ENCODE measurements at regions not wholly inside any gene's neighbourhood (a gene's known extent, or its start where the extent isn't known, plus 50 kb on each side); places are given as distances from the start of the nearest gene placed in this dataset.

DNA sequence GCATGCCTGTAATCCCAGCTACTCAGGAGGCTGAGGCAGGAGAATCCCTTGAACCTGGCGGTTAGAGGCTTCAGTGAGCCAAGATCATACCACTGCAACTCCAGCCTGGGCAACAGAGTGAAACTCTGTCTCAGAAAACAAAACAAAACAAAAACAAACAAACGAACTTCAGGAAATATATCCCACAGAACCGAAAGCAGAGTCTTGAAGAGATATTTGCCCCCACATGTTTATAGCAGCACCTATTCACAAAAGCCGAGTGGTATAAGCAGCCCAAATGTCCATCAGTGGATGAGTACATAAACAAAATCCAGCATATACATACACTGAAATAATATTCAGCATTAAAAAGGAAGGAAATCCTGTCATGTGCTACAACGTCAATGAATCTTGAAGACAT is 57.6 kb upstream of the GRIN3A start:
- H3K79me2 ChIP-seq (replicated peaks; ENCODE audit: insufficient read depth, low read length), result no peaks in the 10 kb centered on the region
- H3F3A ChIP-seq (ENCODE audit: insufficient read depth, low read length, poor library complexity, severe bottlenecking), result no peaks in the 10 kb centered on the region
- H4K20me1 ChIP-seq (ENCODE audit: insufficient read depth), result no peaks in the 10 kb centered on the region
- H3K4me2 ChIP-seq (ENCODE audit: low read length), result no peak overlapping the region
- H3K4me3 ChIP-seq (ENCODE audit: low read length), result no peak overlapping the region
- no peaks in the 10 kb centered on the region for H3K9me2 ChIP-seq (ENCODE audit: insufficient read depth, low read length)
- no peak overlapping the region for H2AFZ ChIP-seq (ENCODE audit: low read depth, low read length)
- H3K36me3 ChIP-seq (ENCODE audit: insufficient read depth, low read length), result no peaks in the 10 kb centered on the region
- TF ChIP-seq, protein P1, sequence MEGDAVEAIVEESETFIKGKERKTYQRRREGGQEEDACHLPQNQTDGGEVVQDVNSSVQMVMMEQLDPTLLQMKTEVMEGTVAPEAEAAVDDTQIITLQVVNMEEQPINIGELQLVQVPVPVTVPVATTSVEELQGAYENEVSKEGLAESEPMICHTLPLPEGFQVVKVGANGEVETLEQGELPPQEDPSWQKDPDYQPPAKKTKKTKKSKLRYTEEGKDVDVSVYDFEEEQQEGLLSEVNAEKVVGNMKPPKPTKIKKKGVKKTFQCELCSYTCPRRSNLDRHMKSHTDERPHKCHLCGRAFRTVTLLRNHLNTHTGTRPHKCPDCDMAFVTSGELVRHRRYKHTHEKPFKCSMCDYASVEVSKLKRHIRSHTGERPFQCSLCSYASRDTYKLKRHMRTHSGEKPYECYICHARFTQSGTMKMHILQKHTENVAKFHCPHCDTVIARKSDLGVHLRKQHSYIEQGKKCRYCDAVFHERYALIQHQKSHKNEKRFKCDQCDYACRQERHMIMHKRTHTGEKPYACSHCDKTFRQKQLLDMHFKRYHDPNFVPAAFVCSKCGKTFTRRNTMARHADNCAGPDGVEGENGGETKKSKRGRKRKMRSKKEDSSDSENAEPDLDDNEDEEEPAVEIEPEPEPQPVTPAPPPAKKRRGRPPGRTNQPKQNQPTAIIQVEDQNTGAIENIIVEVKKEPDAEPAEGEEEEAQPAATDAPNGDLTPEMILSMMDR (IDR thresholded peaks at IDR 0.05; ENCODE audit: poor library complexity, severe bottlenecking), result no peak
- TF ChIP-seq EP300 (conservative IDR thresholded peaks at IDR 0.05; ENCODE audit: poor library complexity, severe bottlenecking), result no peak
- TF ChIP-seq RAD21 (conservative IDR thresholded peaks at IDR 0.05), result no peak
- TF ChIP-seq POLR2AphosphoS5 (IDR thresholded peaks at IDR 0.05), result no peak
- no peak for TF ChIP-seq MXI1 (conservative IDR thresholded peaks at IDR 0.05; ENCODE audit: poor library complexity, severe bottlenecking)
- TF ChIP-seq SMC3 (conservative IDR thresholded peaks at IDR 0.05; ENCODE audit: poor library complexity), result no peak
- no peak for TF ChIP-seq TAF1 (IDR thresholded peaks at IDR 0.05; ENCODE audit: low read depth)
- no peak for TF ChIP-seq EZH2 (IDR thresholded peaks at IDR 0.05; ENCODE audit: borderline replicate concordance, insufficient read depth, low read length, poor library complexity, severe bottlenecking)
- TF ChIP-seq, protein P2, sequence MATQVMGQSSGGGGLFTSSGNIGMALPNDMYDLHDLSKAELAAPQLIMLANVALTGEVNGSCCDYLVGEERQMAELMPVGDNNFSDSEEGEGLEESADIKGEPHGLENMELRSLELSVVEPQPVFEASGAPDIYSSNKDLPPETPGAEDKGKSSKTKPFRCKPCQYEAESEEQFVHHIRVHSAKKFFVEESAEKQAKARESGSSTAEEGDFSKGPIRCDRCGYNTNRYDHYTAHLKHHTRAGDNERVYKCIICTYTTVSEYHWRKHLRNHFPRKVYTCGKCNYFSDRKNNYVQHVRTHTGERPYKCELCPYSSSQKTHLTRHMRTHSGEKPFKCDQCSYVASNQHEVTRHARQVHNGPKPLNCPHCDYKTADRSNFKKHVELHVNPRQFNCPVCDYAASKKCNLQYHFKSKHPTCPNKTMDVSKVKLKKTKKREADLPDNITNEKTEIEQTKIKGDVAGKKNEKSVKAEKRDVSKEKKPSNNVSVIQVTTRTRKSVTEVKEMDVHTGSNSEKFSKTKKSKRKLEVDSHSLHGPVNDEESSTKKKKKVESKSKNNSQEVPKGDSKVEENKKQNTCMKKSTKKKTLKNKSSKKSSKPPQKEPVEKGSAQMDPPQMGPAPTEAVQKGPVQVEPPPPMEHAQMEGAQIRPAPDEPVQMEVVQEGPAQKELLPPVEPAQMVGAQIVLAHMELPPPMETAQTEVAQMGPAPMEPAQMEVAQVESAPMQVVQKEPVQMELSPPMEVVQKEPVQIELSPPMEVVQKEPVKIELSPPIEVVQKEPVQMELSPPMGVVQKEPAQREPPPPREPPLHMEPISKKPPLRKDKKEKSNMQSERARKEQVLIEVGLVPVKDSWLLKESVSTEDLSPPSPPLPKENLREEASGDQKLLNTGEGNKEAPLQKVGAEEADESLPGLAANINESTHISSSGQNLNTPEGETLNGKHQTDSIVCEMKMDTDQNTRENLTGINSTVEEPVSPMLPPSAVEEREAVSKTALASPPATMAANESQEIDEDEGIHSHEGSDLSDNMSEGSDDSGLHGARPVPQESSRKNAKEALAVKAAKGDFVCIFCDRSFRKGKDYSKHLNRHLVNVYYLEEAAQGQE (IDR thresholded peaks at IDR 0.05; ENCODE audit: borderline replicate concordance), result no peak
- no peak overlapping the region for H3K9ac ChIP-seq (ENCODE audit: low read length)
- H3K9me3 ChIP-seq (ENCODE audit: low read length), result no peaks in the 10 kb centered on the region
- no peaks in the 10 kb centered on the region for H3K27me3 ChIP-seq (ENCODE audit: insufficient read depth, low read depth, low read length)
- no peak overlapping the region for H3K27ac ChIP-seq (ENCODE audit: low read length)

DNA sequence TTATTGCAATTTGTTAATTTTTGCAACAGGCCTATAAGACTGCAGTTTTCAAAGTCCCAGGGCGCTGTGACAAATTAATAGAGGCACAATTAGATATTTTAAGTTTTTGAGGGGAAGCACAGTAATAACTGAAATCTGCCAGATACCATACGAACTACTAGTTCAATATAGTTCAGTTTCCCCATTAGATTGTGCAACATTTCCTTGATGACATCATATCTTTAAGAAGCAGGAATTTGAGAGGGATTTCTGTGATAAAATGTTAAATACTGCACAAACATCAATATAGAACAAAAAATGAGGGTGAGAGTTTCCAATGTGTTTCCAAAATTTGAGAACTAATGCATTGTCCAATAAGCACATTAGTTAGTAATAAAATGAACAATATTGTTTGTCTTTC is 56.7 kb upstream of the GRIN3A start:
- Histone ChIP-seq H2AFZ (ENCODE audit: low read depth, low read length) (no peak overlapping the region), H3F3A (ENCODE audit: insufficient read depth, low read length, poor library complexity, severe bottlenecking) (no peaks in the 10 kb centered on the region), H4K20me1 (ENCODE audit: insufficient read depth) (no peaks in the 10 kb centered on the region), H3K27me3 (ENCODE audit: insufficient read depth, low read depth, low read length) (no peaks in the 10 kb centered on the region), H3K9ac (ENCODE audit: low read length) (no peak overlapping the region), H3K9me3 (ENCODE audit: low read length) (no peaks in the 10 kb centered on the region), H3K27ac (ENCODE audit: low read length) (no peak overlapping the region), H3K4me2 (ENCODE audit: low read length) (no peak overlapping the region), H3K36me3 (ENCODE audit: insufficient read depth, low read length) (no peaks in the 10 kb centered on the region), H3K4me3 (ENCODE audit: low read length) (no peak overlapping the region), H3K9me2 (ENCODE audit: insufficient read depth, low read length) (no peaks in the 10 kb centered on the region), H3K79me2 (replicated peaks; ENCODE audit: insufficient read depth, low read length) (no peaks in the 10 kb centered on the region)
- TF ChIP-seq, protein P1 (IDR thresholded peaks at IDR 0.05; ENCODE audit: poor library complexity, severe bottlenecking), result no peak
- TF ChIP-seq POLR2AphosphoS5 (IDR thresholded peaks at IDR 0.05) (no peak), MXI1 (conservative IDR thresholded peaks at IDR 0.05; ENCODE audit: poor library complexity, severe bottlenecking) (no peak), RAD21 (conservative IDR thresholded peaks at IDR 0.05) (no peak), TAF1 (IDR thresholded peaks at IDR 0.05; ENCODE audit: low read depth) (no peak), SMC3 (conservative IDR thresholded peaks at IDR 0.05; ENCODE audit: poor library complexity) (no peak), EZH2 (IDR thresholded peaks at IDR 0.05; ENCODE audit: borderline replicate concordance, insufficient read depth, low read length, poor library complexity, severe bottlenecking) (no peak), EP300 (conservative IDR thresholded peaks at IDR 0.05; ENCODE audit: poor library complexity, severe bottlenecking) (no peak)
- TF ChIP-seq, protein P2 (IDR thresholded peaks at IDR 0.05; ENCODE audit: borderline replicate concordance), result no peak

Data from neural cell (in vitro differentiated cells).